Endothelial cell of umbilical vein (primary cell): ENCODE measurements at regions not wholly inside any gene's neighbourhood (a gene's known extent, or its start where the extent isn't known, plus 50 kb on each side); places are given as distances from the start of the nearest gene placed in this dataset.
"Not testable (repeated sequence)": the region's sequence is repeated elsewhere in the genome, so short reads cannot be mapped to it uniquely, and the experiment has no call there.

Experiments
- BruUV-seq: library from RNA; stranded (reverse); fragments of 400-500 nt; replicated peaks from 2 replicates; lab custom pipeline; 2021; lab: Mats Ljungman, UMichigan
- CTCF ChIA-PET: fragments of 300-600, 350-600 bp; sonication (Branson Sonifier 250); formaldehyde crosslinking; loops from one replicate; lab custom pipeline; 2021; ENCODE audit warnings: antibody characterized with exemption, inconsistent platforms; lab: Charles Lee
- POLR2A ChIA-PET: fragments of 300-600, 350-600 bp; sonication (Branson Sonifier 250); formaldehyde crosslinking; loops from one replicate; lab custom pipeline; 2021; ENCODE audit warnings: antibody characterized with exemption, inconsistent platforms; lab: Charles Lee
- DNase-seq: peaks from one replicate; pipeline ENCODE4 v3.0.0-alpha.2; 2011; ENCODE audit warnings: low read depth, low spot score
- FAIRE-seq: peaks from 2 replicates; lab custom pipeline; 2011; peaks lifted over from hg19 to GRCh38; lab: Jason Lieb, UNC
- H2AFZ ChIP-seq: 2 replicates; pipeline ENCODE4 v1.6.0; 2012; ENCODE audit warnings: low read depth, low read length, control low read depth, inconsistent platforms
- H3K27ac ChIP-seq: 2 replicates; pipeline ENCODE4 v1.5.1; 2011; ENCODE audit warnings: low read depth, mild to moderate bottlenecking, control low read depth, low read length, moderate library complexity; ENCODE audit not compliant: insufficient read depth
- H3K27me3 ChIP-seq, 2 experiments: 2 replicates each; pipeline versions ENCODE4 v1.6.0 to v1.6.1; 2011; ENCODE audit warnings: low read length in 2 of 2, mixed read lengths in 1 of 2; ENCODE audit not compliant: control insufficient read depth in 2 of 2, insufficient read depth in 2 of 2
- H3K36me3 ChIP-seq, 2 experiments: 2 replicates in 1 of 2; 3 replicates in 1 of 2; pipeline ENCODE4 v1.5.1; 2011; ENCODE audit warnings: low read length in 2 of 2, mild to moderate bottlenecking in 1 of 2, moderate library complexity in 1 of 2; ENCODE audit not compliant: control insufficient read depth in 2 of 2, insufficient read depth in 2 of 2; ENCODE audit errors: extremely low read depth in 1 of 2
- H3K4me1 ChIP-seq: 3 replicates; pipeline ENCODE4 v1.5.1; 2011; ENCODE audit warnings: mild to moderate bottlenecking, low read length; ENCODE audit not compliant: control insufficient read depth, insufficient read depth; ENCODE audit errors: extremely low read depth
- H3K4me2 ChIP-seq: 2 replicates; pipeline ENCODE4 v1.6.1; 2011; ENCODE audit warnings: low read length, control low read depth, mixed read lengths; ENCODE audit not compliant: insufficient read depth
- H3K4me3 ChIP-seq, 3 experiments: fragments of 200-600 bp in 1 of 3; sonication (generic), shearing (Covaris generic) in 1 of 3; replicated peaks in 1 of 3; 2 replicates each; pipeline ENCODE4 v1.5.1; 2011 to 2016; ENCODE audit warnings: control low read depth in 3 of 3, low read length in 3 of 3, mild to moderate bottlenecking in 2 of 3, inconsistent platforms in 1 of 3, low read depth in 1 of 3, moderate library complexity in 1 of 3; ENCODE audit not compliant: insufficient read depth in 1 of 3
- H3K79me2 ChIP-seq: 2 replicates; pipeline ENCODE4 v1.6.0; 2012; ENCODE audit warnings: low read length, inconsistent platforms; ENCODE audit not compliant: control insufficient read depth, insufficient read depth
- H3K9ac ChIP-seq: replicated peaks from 2 replicates; pipeline ENCODE3; 2011; ENCODE audit warnings: low read length, control low read depth; ENCODE audit not compliant: insufficient read depth; ENCODE audit errors: extremely low read depth
- H3K9me1 ChIP-seq: replicated peaks from 3 replicates; pipeline ENCODE4 v1.6.0; 2011; ENCODE audit warnings: mild to moderate bottlenecking, low read length; ENCODE audit not compliant: control insufficient read depth, insufficient read depth; ENCODE audit errors: extremely low read depth
- H3K9me3 ChIP-seq: replicated peaks from 2 replicates; pipeline ENCODE4 v1.5.1; 2012; ENCODE audit warnings: low read length, inconsistent platforms; ENCODE audit not compliant: control insufficient read depth, insufficient read depth
- H4K20me1 ChIP-seq: replicated peaks from 2 replicates; pipeline ENCODE3; 2011; ENCODE audit warnings: mild to moderate bottlenecking, low read length; ENCODE audit not compliant: control insufficient read depth, insufficient read depth; ENCODE audit errors: extremely low read depth
- EZH2 ChIP-seq: IDR thresholded peaks from 2 replicates; pipeline ENCODE4 v1.6.1; 2012; ENCODE audit warnings: borderline replicate concordance, low read depth, mild to moderate bottlenecking, moderate library complexity, low read length, inconsistent platforms; ENCODE audit not compliant: severe bottlenecking
- FOS ChIP-seq: IDR thresholded peaks from 2 replicates; pipeline ENCODE4 v1.6.1; 2011; ENCODE audit warnings: mild to moderate bottlenecking, low read length, moderate library complexity, borderline replicate concordance; ENCODE audit not compliant: insufficient read depth
- GATA2 ChIP-seq: IDR thresholded peaks from 2 replicates; pipeline ENCODE4 v1.7.0; 2011; ENCODE audit warnings: low read depth, mild to moderate bottlenecking, moderate library complexity, mixed read lengths, low read length; ENCODE audit not compliant: insufficient read length, insufficient read depth
- JUN ChIP-seq: IDR thresholded peaks from 2 replicates; pipeline ENCODE4 v1.6.1; 2011; ENCODE audit warnings: borderline replicate concordance, low read depth; ENCODE audit not compliant: insufficient read length, insufficient read depth
- MYC ChIP-seq: IDR thresholded peaks from one replicate; pipeline ENCODE4 v1.6.1; 2011; ENCODE audit warnings: mild to moderate bottlenecking, low read depth, low read length
- POLR2A ChIP-seq: IDR thresholded peaks from 2 replicates; pipeline ENCODE4 v1.6.1; 2012; ENCODE audit warnings: low read depth, mild to moderate bottlenecking, control low read depth, low read length
- POLR2AphosphoS5 ChIP-seq: IDR thresholded peaks from 2 replicates; pipeline ENCODE4 v1.6.1; 2012; ENCODE audit warnings: low read depth, mild to moderate bottlenecking, control low read depth, low read length, moderate library complexity; ENCODE audit not compliant: insufficient read depth
- dilution Hi-C: fragments of 300-500 bp; cut with MboI; formaldehyde crosslinking; loops from one replicate; pipeline ENCODE4 v1.15.0; 2019; ENCODE audit warnings: low sequenced_read_pairs; ENCODE audit not compliant: extremely low pct_ligation_motif_present
- intact Hi-C: fragments of 100-400 bp; cut with micrococcal nuclease; formaldehyde crosslinking; loops from one replicate; pipeline ENCODE4 v1.10.0; 2022
- TF ChIP-seq, protein P1 (sequence below), 2 donors: IDR thresholded peaks; 1 replicate in 1 of 2; 2 replicates in 1 of 2; pipeline ENCODE4 v1.5.1; 2011; ENCODE audit warnings: low read length in 2 of 2, mild to moderate bottlenecking in 2 of 2, moderate library complexity in 2 of 2, control low read depth in 1 of 2, inconsistent platforms in 1 of 2, low read depth in 1 of 2; ENCODE audit not compliant: insufficient read depth in 1 of 2; ENCODE audit errors: extremely low read depth in 1 of 2
- TF ChIP-seq, protein P2 (sequence below): IDR thresholded peaks from 2 replicates; pipeline ENCODE4 v1.6.1; 2011; ENCODE audit not compliant: insufficient read depth, insufficient read length

DNA sequence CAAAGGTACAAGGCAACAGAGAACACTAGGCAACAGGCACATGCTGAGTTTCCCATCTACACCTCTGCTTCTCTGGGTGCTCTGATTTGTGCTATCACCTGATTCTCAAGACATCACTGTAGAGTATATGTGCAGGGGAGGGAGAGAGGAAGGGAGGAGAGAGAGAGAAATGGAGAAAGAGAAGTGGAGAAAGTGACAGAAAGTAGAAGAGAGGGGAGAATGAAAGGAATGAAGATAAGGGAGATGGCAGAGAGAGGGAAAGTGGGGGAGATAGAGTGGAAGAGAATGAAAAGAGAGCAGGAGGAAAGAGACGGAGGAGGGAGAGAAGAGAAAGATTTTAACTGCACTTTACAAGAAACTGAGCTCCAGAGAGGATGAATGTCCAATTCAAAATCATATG lies 340.7 kb upstream of the CDH5 start:
- TF ChIP-seq MYC (no peak), POLR2A (no peak), POLR2AphosphoS5 (no peak), GATA2 (no peak), FOS (no peak), EZH2 (no peak), JUN (no peak)
- TF ChIP-seq, protein P1, sequence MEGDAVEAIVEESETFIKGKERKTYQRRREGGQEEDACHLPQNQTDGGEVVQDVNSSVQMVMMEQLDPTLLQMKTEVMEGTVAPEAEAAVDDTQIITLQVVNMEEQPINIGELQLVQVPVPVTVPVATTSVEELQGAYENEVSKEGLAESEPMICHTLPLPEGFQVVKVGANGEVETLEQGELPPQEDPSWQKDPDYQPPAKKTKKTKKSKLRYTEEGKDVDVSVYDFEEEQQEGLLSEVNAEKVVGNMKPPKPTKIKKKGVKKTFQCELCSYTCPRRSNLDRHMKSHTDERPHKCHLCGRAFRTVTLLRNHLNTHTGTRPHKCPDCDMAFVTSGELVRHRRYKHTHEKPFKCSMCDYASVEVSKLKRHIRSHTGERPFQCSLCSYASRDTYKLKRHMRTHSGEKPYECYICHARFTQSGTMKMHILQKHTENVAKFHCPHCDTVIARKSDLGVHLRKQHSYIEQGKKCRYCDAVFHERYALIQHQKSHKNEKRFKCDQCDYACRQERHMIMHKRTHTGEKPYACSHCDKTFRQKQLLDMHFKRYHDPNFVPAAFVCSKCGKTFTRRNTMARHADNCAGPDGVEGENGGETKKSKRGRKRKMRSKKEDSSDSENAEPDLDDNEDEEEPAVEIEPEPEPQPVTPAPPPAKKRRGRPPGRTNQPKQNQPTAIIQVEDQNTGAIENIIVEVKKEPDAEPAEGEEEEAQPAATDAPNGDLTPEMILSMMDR (IDR thresholded peaks at IDR 0.05; ENCODE audit: extremely low read depth in 1 of 2, insufficient read depth in 1 of 2, low read depth in 1 of 2, low read length in 2 of 2): no peak
- TF ChIP-seq, protein P2, sequence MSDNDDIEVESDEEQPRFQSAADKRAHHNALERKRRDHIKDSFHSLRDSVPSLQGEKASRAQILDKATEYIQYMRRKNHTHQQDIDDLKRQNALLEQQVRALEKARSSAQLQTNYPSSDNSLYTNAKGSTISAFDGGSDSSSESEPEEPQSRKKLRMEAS: no peak
- no TSS peak for BruUV-seq
- intact Hi-C loops: no loop called here
- H3K4me3 ChIP-seq: no peak overlapping the region
- no peak overlapping the region for H3K4me2 ChIP-seq
- no peaks in the 10 kb centered on the region for H4K20me1 ChIP-seq
- H3K27me3 ChIP-seq: no peaks in the 10 kb centered on the region
- H3K9me1 ChIP-seq: no peaks in the 10 kb centered on the region
- dilution Hi-C loops: no loop called here
- no peaks in the 10 kb centered on the region for H3K4me1 ChIP-seq
- FAIRE-seq (no peak), DNase-seq (no peak)
- H3K27ac ChIP-seq: no peak overlapping the region
- CTCF ChIA-PET: no interaction called here
- H3K9me3 ChIP-seq: no peaks in the 10 kb centered on the region
- H2AFZ ChIP-seq: no peak overlapping the region
- no peak overlapping the region for H3K9ac ChIP-seq
- H3K36me3 ChIP-seq: no peaks in the 10 kb centered on the region
- POLR2A ChIA-PET: no interaction called here
- H3K79me2 ChIP-seq: no peaks in the 10 kb centered on the region

DNA sequence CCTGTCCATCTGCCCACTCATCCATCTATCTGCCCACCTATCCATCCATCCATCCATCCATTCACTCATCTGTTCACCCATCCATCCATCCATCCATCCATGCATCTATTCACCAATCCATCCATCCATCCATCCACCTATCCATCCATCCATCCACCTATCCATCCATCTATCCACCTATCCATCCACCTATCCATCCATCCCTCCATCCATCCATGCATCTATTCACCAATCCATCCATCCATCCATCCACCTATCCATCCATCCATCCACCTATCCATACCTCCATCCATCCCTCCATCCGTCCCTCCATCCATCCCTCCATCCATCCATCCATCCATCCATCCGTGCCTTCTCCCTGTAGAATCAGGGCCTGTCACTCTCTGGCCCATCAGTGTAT lies 341.9 kb upstream of the CDH5 start:
- dilution Hi-C loops, H3K36me3 ChIP-seq, H3K9me1 ChIP-seq, H3K27ac ChIP-seq, POLR2A ChIA-PET, H3K9me3 ChIP-seq, H3K79me2 ChIP-seq, H4K20me1 ChIP-seq, H3K27me3 ChIP-seq, H3K9ac ChIP-seq, CTCF ChIA-PET, H3K4me2 ChIP-seq, H2AFZ ChIP-seq, FAIRE-seq, BruUV-seq, H3K4me3 ChIP-seq, DNase-seq, intact Hi-C loops, H3K4me1 ChIP-seq: not testable (repeated sequence)
